D341Med (cell line): ENCODE measurements at regions not wholly inside any gene's neighbourhood (a gene's known extent, or its start where the extent isn't known, plus 50 kb on each side); places are given as distances from the start of the nearest gene placed in this dataset.
A peak's percentile ranks its signal among the peaks of the same experiment; 100 is the strongest.

Experiments
- DNase-seq: peaks from one replicate; pipeline ENCODE4 v3.0.0; 2012; ENCODE audit warnings: low spot score

DNA sequence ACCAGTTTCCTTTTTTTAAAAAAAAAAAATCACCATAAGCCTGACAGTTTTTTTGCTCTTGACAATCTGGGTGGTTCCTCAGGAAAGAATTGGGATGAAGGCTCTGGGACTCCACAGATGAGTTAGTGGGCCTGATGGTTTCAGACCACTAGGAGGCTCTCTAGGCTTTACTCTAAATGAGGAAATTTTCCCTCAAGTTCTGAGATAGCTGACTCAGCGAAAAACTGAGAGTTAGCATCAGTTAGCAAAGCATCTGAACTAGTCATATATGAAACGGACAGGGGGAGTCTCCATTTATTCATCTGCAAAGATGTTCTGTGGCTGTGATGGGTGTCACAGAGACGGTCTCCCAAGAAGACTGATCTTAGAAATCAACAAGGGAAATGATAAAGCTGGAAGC, 314.3 kb upstream of the OR4E1 start:
- DNase-seq: no peak

DNA sequence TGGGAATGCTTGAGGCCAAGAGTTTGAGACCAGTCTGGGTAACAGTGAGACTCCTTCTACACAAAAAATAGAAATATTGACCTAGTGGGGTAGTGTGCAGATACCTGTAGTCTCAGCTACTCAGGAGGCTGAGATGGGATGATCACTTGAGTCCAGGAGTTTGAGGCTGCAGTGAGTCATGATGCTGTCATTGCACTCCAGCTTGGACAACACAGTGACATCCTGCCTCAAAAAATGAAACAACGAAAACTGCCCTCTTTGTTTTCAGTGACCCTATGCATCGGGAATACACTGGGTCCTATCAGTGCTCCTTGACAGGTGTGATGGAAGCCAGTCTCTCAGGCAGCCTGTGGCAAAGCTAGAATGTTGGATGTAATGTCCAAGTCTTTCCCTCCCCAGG, 311.5 kb upstream of the OR4E1 start:
- no peak for DNase-seq

DNA sequence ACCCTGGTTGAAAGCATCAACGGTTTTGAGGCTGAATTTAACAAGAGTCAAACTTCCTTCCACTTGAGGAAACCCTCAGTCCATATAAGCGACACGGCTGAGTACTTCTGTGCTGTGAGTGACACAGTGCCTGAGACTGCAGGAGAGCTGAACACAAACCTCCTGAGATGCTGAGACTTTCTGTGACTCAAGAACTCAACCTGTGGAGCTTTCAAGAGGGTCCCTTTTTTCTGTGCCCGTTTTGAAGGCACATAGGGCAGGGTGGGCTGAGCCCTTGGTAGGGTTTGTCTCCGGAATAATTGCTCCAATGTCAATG, 305.3 kb upstream of the OR4E1 start:
- DNase-seq: no peak

DNA sequence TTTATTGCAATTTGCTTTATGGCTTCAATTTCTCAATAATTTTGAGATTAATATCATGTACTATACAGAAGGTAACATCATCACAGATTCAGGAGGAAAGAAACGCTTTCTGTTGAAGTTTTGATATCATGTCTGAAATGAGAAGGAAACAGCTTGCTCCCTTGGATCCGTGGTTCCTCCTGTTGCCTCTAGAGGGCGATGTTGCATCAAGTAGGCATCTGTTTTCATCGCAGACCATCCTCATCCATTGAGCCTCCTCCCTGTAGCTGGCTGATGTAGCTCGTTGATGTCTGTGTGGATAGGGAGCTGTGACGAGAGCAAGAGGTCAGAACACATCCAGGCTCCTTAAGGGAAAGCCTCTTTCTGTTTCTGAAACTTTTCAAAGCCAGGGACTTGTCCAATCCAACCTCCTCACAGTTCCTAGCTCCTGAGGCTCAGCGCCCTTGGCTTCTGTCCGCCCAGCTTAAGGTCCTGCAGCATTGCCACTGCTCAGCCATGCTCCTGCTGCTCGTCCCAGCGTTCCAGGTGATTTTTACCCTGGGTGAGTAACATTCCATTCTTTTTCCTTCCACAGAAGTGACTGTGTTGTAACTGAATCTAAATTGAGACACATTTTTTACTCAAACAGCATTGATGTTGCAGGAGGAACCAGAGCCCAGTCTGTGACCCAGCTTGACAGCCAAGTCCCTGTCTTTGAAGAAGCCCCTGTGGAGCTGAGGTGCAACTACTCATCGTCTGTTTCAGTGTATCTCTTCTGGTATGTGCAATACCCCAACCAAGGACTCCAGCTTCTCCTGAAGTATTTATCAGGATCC, 304.8 kb upstream of the OR4E1 start:
- DNase-seq: peak; percentile 67

DNA sequence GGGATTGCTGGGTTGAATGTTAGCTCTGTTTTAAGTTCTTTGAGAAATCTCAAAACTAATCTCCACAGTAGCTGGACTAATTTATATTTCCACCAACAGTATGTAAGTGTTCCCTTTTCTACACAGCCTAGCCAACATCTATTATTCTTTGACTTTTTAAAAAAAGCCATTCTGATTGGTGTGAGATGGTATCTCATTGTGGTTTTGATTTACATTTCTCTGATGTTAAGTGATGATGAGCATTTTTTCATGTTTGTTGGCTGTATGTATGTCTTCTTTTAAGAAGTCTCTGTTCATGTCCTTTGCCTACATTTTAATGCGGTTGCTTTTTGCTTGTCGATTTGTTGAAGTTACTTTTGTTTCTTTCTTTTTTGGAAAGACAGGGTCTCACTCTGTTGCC, 301.1 kb upstream of the OR4E1 start:
- DNase-seq: no peak

DNA sequence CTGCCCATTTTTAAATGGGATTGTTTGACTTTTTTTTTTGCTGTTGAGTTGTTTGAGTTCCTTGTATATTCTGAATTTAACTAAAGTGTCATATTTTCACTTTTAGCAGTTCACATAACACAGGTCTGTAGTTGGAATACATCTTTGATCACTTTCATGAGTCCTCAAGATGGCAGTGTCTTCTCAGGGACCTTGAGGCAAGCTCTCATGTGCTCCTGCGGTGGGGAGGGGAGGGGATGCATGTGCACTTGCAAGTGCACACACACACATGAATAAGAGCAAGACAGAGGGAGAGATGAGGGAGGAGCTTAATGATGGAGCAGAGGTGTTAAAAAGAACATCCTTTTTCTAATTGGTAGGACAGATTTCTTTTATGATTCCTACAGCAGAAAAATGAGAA, 291.4 kb upstream of the OR4E1 start:
- DNase-seq: no peak

DNA sequence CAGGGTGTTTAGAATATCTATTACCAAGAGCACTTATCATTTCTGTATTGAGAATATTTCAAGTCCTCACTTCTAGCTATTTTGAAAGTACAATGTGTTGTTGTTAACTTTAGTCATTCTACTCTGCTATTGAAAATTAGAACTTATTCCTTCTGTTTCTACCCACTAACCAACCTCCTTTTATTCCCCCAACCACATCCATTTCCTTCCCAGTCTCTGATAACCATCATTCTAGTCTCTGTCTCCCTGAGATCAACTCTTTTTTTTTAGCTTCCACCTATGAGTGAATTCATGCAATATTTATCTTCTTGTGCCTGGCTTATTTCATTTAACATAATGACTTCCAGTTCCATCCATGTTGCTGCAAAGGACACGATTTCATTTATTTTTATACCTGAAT, 290.6 kb upstream of the OR4E1 start:
- DNase-seq: no peak

DNA sequence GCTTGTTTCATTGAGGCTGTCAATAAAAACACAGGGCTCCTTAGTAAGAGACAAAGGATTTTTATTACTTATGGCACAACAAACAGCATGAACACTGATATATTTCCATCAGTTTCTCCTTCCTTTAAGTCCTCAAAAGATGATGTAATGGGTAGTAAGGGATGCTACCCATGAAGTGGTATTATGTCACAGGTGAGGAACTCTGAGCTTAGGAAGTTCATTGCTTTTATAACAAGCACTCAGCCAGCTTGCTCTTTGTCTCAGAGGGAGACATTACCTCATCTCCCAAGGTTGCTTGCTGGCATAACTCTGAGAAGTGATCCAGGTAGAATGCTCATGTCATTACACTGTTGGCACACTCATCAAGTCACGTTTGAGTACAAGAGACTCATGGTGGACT, 287.0 kb upstream of the OR4E1 start:
- DNase-seq: no peak

DNA sequence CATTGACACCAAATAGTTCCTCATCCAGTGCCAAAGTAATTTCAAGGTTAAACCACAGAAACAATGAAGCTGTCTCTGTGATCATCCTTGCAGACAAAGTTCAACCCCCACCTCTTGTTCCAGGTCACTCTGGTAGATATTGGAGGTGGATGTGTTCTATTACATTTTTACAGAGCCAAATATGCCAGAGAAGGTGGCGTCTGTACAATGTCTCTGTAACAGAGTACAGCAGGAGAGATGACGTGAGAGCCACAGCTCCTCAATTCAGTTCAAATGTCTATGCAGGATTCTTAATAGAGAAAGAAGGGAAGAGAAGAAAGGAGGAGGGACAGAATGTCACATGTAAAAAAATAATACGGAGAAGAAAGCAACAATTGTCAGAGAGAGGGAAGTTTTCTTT, 268.3 kb upstream of the OR4E1 start:
- DNase-seq: no peak

DNA sequence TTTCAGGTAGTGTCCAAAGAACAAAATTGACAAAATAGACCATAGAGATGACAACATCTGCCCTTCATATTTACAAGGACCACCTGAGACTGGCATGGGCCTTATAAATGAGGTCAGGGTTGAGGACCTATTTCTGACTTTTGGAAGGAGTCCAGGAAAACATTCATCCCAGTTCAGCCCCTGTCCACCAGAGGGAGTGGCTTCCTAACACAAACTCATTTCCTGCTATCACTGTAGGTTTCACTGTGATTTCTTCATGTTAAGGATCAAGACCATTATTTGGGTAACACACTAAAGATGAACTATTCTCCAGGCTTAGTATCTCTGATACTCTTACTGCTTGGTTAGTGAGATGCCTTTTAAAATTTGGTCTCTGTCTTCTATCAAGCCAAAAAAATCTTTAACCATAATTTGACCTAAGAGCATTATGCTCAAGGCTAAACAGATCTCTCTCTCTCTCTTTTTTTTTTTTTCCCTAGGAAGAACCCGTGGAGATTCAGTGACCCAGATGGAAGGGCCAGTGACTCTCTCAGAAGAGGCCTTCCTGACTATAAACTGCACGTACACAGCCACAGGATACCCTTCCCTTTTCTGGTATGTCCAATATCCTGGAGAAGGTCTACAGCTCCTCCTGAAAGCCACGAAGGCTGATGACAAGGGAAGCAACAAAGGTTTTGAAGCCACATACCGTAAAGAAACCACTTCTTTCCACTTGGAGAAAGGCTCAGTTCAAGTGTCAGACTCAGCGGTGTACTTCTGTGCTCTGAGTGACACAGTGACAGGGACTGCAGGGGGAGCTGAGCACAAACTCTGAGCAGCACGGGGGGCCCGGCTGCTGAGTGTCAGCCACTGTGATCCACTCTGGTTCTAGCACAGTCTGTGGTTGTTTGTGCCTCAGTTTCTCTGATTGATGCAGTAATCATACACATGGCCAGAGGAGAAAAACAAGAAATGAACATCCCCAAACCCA, 267.6 kb upstream of the OR4E1 start:
- DNase-seq: peak; percentile 46

DNA sequence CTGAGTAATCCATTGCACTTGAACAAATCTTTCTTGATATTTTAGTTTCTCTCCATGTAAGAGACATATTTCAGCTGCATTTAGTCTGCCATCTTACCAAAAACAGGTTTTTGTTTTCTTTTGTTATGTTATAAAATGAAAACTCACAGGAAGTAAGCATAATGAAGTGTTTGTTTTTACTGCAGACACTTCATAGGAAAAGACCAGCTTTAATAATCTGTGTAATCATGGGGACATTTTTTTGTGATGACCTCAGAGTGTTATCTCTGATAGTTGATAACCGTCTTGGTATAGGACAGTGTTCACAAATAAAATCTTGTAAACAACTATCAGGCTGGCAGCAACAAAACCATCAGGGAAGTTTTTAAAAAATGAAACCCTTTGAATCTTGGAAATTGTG, 266.2 kb upstream of the OR4E1 start:
- no peak for DNase-seq

DNA sequence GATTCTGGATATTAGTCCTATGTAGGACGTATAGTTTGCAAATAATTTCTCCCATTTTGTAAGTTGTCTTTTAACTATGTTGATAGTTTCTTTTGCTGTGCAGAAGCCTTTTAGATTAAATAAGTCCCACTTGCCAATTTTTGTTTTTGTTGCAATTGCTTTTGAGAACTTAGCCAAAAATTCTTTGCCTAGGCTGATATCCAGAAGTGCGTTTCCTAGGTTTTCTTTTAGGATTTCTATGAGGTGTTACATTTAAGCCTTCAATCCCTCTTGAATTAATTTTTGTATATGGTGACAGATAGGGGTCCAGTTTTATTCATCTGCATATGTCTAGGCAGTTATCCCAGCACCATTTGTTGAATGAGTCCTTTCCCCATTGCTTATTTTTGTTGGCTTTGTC, 264.4 kb upstream of the OR4E1 start:
- DNase-seq: no peak

DNA sequence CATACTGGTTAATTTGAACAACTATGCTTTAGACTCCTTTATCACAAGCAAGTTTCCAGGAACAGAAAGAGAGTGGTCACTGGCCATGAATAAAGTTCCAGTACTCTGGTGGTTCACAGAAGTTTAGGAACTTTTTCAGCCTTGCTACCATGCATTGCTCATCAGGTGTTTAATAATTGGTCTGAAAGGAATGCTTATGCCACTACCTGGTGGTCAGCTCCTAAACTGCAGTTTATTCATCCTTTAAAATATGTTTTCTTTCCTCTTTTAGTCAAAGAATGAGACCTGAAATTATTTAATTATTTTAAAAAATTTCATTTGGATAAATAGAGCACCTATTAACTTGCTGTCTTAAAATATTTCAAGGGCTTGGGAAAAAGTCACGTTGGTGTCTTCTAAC, 260.1 kb upstream of the OR4E1 start:
- no peak for DNase-seq

DNA sequence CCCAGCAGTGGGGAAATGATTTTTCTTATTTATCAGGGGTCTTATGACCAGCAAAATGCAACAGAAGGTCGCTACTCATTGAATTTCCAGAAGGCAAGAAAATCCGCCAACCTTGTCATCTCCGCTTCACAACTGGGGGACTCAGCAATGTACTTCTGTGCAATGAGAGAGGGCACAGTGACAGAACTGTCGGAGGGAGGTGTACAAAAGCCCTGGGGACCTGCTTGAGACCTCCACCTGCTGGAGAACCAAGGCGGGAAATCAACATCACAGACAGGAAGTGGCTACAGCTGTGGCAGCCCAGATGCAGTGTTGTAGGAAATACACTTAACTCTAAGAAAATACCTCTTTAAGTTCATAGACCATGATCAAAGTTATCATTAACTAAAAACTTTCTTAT, 250.9 kb upstream of the OR4E1 start:
- DNase-seq: no peak

DNA sequence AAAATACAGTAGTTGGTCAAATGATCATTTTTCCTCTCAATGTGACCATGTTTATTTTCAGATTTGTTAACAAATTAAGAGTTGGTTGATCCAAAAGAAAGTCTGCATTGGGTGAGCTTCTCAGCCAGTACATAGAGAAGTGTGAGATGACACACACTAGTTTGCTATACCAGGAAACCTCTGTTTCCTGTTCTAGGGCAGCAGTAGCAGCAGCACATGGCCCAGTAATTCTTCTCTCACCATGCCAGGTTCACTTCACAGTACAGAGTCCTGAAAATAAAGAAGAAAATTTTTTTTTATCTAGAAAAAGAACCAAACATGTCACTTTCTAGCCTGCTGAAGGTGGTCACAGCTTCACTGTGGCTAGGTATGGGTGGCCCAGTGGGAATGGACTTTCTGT, 250.2 kb upstream of the OR4E1 start:
- no peak for DNase-seq

DNA sequence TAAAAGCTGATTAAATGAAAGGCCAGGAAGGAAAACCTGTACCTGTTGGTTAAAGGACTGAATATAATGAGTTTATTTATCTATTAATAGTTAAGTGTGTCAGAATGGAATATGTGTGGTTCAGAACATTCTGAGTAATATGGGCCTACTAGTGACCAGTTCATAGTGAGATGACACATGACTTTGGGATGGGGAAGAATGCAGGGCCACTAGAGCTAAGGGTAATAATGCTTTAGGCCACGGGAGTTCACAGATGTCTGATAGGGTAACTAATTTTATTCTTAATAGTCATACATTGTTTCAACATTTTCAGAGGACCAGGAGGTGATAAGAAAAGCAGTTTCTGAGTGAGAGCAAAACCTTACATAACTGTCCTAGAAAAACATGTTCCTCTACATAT, 247.8 kb upstream of the OR4E1 start:
- no peak for DNase-seq

DNA sequence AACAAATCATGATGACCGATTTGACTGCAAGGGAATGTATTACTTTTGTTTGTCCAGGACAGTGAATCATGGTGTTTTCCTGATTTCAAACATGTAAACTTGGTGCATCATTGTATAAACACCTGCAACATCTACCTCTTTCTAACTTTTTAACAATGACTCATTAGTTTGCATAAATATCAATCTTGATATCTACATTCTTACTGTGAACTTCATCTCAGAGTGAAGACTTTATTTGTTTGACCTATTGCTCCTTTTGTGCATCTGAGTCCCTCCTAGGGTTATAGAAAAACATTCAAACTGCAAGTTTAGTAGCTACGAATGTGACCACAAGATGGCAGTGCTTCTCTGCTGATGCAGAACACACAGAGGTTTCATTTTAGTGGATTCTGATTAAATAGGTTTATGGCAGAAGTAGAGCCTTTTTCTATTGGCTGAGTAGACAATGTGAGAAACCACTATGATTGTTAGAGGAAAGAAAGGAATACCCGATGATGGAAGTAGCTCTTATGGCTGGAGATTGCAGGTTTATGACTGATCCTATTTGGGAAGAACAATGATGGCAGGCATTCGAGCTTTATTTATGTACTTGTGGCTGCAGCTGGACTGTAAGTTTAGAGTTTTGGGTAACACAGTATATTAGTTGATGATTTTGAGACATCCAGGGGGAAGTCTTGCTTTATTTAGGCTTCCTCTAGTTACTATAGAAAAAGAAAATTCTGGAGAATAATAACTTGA, 244.2 kb upstream of the OR4E1 start:
- peak; percentile 43 for DNase-seq

DNA sequence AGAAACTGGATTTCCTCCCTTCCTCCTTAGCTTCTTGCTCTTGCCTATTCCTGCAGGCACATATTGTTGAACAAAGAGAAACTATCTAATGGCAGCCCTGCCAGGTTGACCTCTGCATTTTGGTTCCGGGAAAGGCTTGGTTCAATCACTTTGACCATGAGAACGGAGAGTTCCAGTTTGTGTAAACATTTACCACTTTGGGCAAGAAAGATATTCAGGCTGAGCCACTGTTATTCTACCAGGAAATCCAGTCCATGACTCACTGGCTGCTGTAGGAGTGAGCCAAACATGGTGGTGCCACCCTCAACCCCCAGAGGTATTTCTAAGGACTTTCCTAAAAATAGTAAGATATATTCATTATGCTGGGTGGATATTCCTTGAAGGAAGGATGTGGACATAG, 242.2 kb upstream of the OR4E1 start:
- DNase-seq: no peak

DNA sequence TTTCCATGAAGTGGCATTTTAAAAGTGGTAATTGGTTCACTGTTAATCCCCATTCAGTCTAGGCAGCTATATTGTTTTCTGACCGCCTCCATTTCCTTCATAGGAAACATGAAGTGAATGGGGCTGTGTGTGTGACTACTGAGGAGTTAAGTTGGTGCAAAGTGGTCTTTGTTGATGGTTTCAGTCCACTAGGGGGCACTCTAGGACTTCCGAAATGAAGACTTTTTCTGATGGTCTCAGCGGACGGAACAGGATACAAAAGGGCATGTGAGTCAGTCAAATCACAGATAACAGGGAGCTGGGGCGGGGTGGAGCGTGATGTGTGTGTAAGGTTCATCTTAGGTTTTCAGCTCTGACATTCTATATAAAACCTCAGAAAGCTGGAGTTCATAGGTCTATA, 240.1 kb upstream of the OR4E1 start:
- DNase-seq: peak; percentile 42

DNA sequence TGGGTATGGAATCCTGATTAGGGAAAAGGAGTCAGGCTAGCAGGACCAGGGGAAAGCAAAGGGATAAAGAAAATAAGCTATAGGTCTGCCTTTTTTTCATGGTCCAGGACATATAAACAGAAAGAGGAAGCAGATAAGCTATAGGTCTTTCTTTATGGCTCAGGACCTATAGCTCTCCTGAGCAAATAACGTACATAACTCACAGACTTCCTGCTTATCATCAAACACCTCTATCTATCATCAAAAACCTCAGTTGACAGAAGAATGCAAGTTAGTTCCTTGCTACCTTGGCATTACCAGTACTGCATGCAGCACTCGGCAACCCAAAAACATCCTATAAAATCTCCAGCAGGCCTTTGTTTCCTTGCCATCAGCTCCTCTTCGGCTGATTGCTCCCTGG, 238.7 kb upstream of the OR4E1 start:
- no peak for DNase-seq

DNA sequence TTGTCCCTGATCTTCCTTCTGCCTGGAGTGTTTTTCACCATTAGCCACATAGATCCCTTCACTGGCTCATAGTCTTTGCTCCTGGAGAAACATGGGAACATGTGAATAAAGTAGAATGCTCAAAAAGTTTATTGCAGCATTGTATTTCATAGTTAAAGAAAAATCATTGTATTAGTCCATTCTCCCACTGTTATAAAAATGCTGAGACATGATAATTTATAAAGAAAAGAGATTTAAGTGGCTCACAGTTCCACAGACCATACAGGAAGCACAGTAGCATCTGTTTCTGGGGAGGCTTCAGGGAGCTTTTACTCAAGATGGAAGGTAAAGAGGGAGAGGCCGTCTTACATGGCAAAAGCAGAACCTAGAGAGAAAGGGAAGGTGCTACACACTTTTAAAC, 238.3 kb upstream of the OR4E1 start:
- DNase-seq: no peak

DNA sequence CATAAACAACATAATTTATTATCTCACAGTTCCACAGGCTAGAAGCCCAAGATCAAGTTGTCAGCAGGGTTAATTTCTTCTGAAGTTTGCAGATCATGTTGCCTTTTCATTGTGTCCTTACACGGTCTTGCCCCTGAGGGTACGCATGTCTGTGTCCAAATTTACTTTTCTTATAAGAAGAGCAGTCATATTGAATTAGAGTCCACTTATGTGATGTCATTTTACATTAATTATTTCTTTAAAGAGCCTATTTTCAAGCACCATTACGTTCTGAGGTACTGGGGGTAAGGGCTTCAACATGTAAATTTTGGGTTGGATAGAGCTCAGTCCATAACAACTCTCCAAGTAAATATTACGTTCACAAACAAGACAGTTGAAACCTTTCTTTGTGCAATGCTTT, 236.6 kb upstream of the OR4E1 start:
- no peak for DNase-seq
